ENCODE measurements at regions not wholly inside any gene's neighbourhood (a gene's known extent, or its start where the extent isn't known, plus 50 kb on each side); places are given as distances from the start of the nearest gene placed in this dataset.

DNA sequence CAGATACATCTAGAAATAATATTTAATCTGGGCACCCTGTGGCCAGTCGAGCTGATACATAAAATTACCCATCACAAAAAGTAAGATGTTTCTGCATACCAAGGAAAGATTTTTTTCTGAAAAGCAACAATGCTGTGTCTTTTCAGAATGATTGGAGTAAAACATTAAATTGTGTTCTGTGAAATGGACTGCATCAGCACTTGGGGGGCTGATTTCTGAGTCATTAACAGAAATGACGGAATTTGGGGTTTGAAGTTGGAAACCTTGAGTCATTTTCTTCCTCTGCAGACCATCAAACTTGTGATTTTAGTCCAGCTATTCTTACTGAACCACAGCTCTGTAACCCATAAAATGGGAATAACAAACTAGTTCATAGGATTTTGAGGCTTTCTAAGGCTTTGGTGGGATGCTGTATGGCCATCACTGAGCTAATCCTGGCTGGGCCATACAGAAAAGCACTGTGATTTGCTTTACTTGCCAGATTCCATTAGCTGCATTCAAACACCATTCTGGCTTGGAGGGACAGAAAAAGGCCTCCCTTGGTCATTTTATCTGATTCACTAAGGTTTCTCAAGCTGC is 739.4 kb upstream of the IGFBP3 start:
- ChIA-PET RAD21 (ENCODE audit: low non-redundant PET in 1 of 2, low total read pairs in 2 of 2, uncharacterized antibody in 2 of 2, unreplicated experiment in 2 of 2) (no interaction called here), POLR2A (no interaction called here), CTCF (no interaction called here)
- TF ChIP-seq JUND (IDR thresholded peaks at IDR 0.05) = no peak
- Histone ChIP-seq H3K27ac (ENCODE audit: low read depth, low read length) (no peak overlapping the region), H3K79me2 (ENCODE audit: insufficient read depth, low read length) (no peaks in the 10 kb centered on the region), H3K27me3 (ENCODE audit: insufficient read depth, low read length) (no peaks in the 10 kb centered on the region), H3K4me1 (ENCODE audit: control insufficient read depth in 1 of 2, insufficient read depth in 2 of 2, low read length in 2 of 2) (no peaks in the 10 kb centered on the region), H3K4me3 (replicated peaks in 1 of 2; ENCODE audit: low read depth in 1 of 2, low read length in 2 of 2) (no peak overlapping the region), H4K20me1 (ENCODE audit: insufficient read depth) (no peaks in the 10 kb centered on the region), H3K36me3 (ENCODE audit: control insufficient read depth in 1 of 2, insufficient read depth in 2 of 2, low read length in 2 of 2) (no peaks in the 10 kb centered on the region), H3K9ac (ENCODE audit: low read length) (no peak overlapping the region), H2AFZ (ENCODE audit: low read depth, low read length, poor library complexity, severe bottlenecking) (no peak overlapping the region), H3K4me2 (ENCODE audit: low read length) (no peak overlapping the region), H3K9me2 (ENCODE audit: insufficient read depth) (no peaks in the 10 kb centered on the region), H3K9me3 (ENCODE audit: control insufficient read depth in 1 of 2, insufficient read depth in 1 of 2, low read depth in 1 of 2, low read length in 2 of 2) (no peaks in the 10 kb centered on the region)
- no TSS peak for BruUV-seq (replicated peaks)
- DNase-seq (ENCODE audit: low read depth, low spot score) (no peak), ATAC-seq (no peak)
- intact Hi-C loops (cut with micrococcal nuclease) = no loop called here

DNA sequence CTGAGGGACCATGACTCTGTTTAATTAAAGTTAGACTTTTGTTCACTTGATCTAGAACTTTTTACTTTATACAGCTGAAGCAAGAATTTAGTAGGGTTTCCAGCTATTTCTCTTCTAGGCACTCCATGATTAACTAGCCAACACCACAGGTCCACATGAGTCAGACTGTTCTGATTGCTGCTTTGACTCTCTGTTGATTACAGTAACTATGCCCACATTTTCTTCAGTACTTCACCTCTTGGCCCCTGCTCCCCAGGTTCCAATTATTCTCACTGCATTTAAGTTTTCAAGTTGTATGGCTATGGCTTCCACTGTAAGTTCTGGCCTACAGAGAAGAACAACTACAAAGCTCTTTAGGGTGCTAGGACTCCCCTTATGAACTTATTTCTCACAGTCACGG is 737.2 kb upstream of the IGFBP3 start:
- intact Hi-C loops (cut with micrococcal nuclease) = no loop called here
- RAD21 ChIA-PET (ENCODE audit: low non-redundant PET in 1 of 2, low total read pairs in 2 of 2, uncharacterized antibody in 2 of 2, unreplicated experiment in 2 of 2) = no interaction called here
- no peaks in the 10 kb centered on the region for H3K9me2 ChIP-seq (ENCODE audit: insufficient read depth)
- CTCF ChIA-PET = no interaction called here
- peaks cover 0 to 5% of the 10 kb centered on the region in 2 experiments; a peak in 2 of 4 replicates for H3K4me1 ChIP-seq (ENCODE audit: control insufficient read depth in 1 of 2, insufficient read depth in 2 of 2, low read length in 2 of 2)
- H4K20me1 ChIP-seq (ENCODE audit: insufficient read depth) = no peaks in the 10 kb centered on the region
- DNase-seq (ENCODE audit: low read depth, low spot score) (no peak), ATAC-seq (no peak)
- H2AFZ ChIP-seq (ENCODE audit: low read depth, low read length, poor library complexity, severe bottlenecking) = no peak overlapping the region
- no peak overlapping the region for H3K9ac ChIP-seq (ENCODE audit: low read length)
- no TSS peak for BruUV-seq (replicated peaks)
- no peaks in the 10 kb centered on the region for H3K27me3 ChIP-seq (ENCODE audit: insufficient read depth, low read length)
- no peak overlapping the region for H3K4me3 ChIP-seq (replicated peaks in 1 of 2; ENCODE audit: low read depth in 1 of 2, low read length in 2 of 2)
- no peaks in the 10 kb centered on the region for H3K9me3 ChIP-seq (ENCODE audit: control insufficient read depth in 1 of 2, insufficient read depth in 1 of 2, low read depth in 1 of 2, low read length in 2 of 2)
- no peak overlapping the region for H3K27ac ChIP-seq (ENCODE audit: low read depth, low read length)
- no peaks in the 10 kb centered on the region for H3K79me2 ChIP-seq (ENCODE audit: insufficient read depth, low read length)
- no peak overlapping the region for H3K4me2 ChIP-seq (ENCODE audit: low read length)
- H3K36me3 ChIP-seq (ENCODE audit: control insufficient read depth in 1 of 2, insufficient read depth in 2 of 2, low read length in 2 of 2) = no peaks in the 10 kb centered on the region
- POLR2A ChIA-PET = no interaction called here
- no peak for TF ChIP-seq ZFX (IDR thresholded peaks at IDR 0.05)
- no peak for TF ChIP-seq JUND (IDR thresholded peaks at IDR 0.05)
- TF ChIP-seq FOSL1 (IDR thresholded peaks at IDR 0.05; ENCODE audit: low read depth) = no peak
- TF ChIP-seq POLR2A (IDR thresholded peaks at IDR 0.05; ENCODE audit: borderline replicate concordance, extremely low read depth, insufficient read depth, insufficient read length) = no peak
- TF ChIP-seq SP1 (IDR thresholded peaks at IDR 0.05; ENCODE audit: low read depth) = no peak
- TF ChIP-seq, protein P1, sequence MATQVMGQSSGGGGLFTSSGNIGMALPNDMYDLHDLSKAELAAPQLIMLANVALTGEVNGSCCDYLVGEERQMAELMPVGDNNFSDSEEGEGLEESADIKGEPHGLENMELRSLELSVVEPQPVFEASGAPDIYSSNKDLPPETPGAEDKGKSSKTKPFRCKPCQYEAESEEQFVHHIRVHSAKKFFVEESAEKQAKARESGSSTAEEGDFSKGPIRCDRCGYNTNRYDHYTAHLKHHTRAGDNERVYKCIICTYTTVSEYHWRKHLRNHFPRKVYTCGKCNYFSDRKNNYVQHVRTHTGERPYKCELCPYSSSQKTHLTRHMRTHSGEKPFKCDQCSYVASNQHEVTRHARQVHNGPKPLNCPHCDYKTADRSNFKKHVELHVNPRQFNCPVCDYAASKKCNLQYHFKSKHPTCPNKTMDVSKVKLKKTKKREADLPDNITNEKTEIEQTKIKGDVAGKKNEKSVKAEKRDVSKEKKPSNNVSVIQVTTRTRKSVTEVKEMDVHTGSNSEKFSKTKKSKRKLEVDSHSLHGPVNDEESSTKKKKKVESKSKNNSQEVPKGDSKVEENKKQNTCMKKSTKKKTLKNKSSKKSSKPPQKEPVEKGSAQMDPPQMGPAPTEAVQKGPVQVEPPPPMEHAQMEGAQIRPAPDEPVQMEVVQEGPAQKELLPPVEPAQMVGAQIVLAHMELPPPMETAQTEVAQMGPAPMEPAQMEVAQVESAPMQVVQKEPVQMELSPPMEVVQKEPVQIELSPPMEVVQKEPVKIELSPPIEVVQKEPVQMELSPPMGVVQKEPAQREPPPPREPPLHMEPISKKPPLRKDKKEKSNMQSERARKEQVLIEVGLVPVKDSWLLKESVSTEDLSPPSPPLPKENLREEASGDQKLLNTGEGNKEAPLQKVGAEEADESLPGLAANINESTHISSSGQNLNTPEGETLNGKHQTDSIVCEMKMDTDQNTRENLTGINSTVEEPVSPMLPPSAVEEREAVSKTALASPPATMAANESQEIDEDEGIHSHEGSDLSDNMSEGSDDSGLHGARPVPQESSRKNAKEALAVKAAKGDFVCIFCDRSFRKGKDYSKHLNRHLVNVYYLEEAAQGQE (IDR thresholded peaks at IDR 0.05; ENCODE audit: low read depth) = no peak
- no peak for TF ChIP-seq ELF1 (IDR thresholded peaks at IDR 0.05; ENCODE audit: borderline replicate concordance, low read depth)
- no peak for TF ChIP-seq EZH2 (IDR thresholded peaks at IDR 0.05)
- TF ChIP-seq, protein P2, sequence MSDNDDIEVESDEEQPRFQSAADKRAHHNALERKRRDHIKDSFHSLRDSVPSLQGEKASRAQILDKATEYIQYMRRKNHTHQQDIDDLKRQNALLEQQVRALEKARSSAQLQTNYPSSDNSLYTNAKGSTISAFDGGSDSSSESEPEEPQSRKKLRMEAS (IDR thresholded peaks at IDR 0.05) = no peak
- no peak for TF ChIP-seq POLR2AphosphoS5 (IDR thresholded peaks at IDR 0.05; ENCODE audit: low read depth, low read length)
- TF ChIP-seq YY1 (IDR thresholded peaks at IDR 0.05; ENCODE audit: extremely low read depth, insufficient replicate concordance, low read depth, low read length) = no peak
- TF ChIP-seq SRF (IDR thresholded peaks at IDR 0.05; ENCODE audit: low read depth) = no peak
- TF ChIP-seq, protein P3, sequence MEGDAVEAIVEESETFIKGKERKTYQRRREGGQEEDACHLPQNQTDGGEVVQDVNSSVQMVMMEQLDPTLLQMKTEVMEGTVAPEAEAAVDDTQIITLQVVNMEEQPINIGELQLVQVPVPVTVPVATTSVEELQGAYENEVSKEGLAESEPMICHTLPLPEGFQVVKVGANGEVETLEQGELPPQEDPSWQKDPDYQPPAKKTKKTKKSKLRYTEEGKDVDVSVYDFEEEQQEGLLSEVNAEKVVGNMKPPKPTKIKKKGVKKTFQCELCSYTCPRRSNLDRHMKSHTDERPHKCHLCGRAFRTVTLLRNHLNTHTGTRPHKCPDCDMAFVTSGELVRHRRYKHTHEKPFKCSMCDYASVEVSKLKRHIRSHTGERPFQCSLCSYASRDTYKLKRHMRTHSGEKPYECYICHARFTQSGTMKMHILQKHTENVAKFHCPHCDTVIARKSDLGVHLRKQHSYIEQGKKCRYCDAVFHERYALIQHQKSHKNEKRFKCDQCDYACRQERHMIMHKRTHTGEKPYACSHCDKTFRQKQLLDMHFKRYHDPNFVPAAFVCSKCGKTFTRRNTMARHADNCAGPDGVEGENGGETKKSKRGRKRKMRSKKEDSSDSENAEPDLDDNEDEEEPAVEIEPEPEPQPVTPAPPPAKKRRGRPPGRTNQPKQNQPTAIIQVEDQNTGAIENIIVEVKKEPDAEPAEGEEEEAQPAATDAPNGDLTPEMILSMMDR (IDR thresholded peaks at IDR 0.05 in 2 of 3, conservative IDR thresholded peaks at IDR 0.05 in 1 of 3; ENCODE audit: borderline replicate concordance in 1 of 3, insufficient read depth in 1 of 3, low read depth in 2 of 3, low read length in 2 of 3) = no peak
- no peak for TF ChIP-seq CEBPB (IDR thresholded peaks at IDR 0.05; ENCODE audit: low read depth)
- TF ChIP-seq CBX3 (IDR thresholded peaks at IDR 0.05; ENCODE audit: low read depth) = no peak
- no peak for TF ChIP-seq TCF7L2 (IDR thresholded peaks at IDR 0.05; ENCODE audit: borderline replicate concordance, extremely low read depth, insufficient read depth, insufficient read length)
- TF ChIP-seq EZH2phosphoT487 (IDR thresholded peaks at IDR 0.05; ENCODE audit: borderline replicate concordance) = no peak
